ENCODE measurements at regions not wholly inside any gene's neighbourhood (a gene's known extent, or its start where the extent isn't known, plus 50 kb on each side); places are given as distances from the start of the nearest gene placed in this dataset.

- no peak for DNase-seq (ENCODE audit: low read depth in 2 of 2)
Observed at GRCh38 chr22:27116312-27117086, 459.1 kb downstream of the MIAT start.

GRCh38 chr22:27120036-27120435, 462.6 kb downstream of the MIAT start:
- DNase-seq (ENCODE audit: low read depth in 2 of 2): no peak

- no peak for DNase-seq (ENCODE audit: low read depth in 2 of 2)
Observed at GRCh38 chr22:27122574-27122973, 465.2 kb downstream of the MIAT start.

GRCh38 chr22:27123880-27124279, 466.5 kb downstream of the MIAT start:
- DNase-seq (ENCODE audit: low read depth in 2 of 2): no peak

GRCh38 chr22:27124351-27124966, 467.1 kb downstream of the MIAT start:
- no peak for DNase-seq (ENCODE audit: low read depth in 2 of 2)

- no peak for DNase-seq (ENCODE audit: low read depth in 2 of 2)
Observed at GRCh38 chr22:27125539-27125938, 468.2 kb downstream of the MIAT start.

- DNase-seq (ENCODE audit: low read depth in 2 of 2): no peak
Observed at GRCh38 chr22:27127911-27128310, 470.5 kb downstream of the MIAT start.

- DNase-seq (ENCODE audit: low read depth in 2 of 2): no peak
Observed at GRCh38 chr22:27128461-27129085, 471.2 kb downstream of the MIAT start.

- DNase-seq (ENCODE audit: low read depth in 2 of 2): no peak
Observed at GRCh38 chr22:27129266-27129665, 471.9 kb downstream of the MIAT start.

- DNase-seq (ENCODE audit: low read depth in 2 of 2): no peak
Observed at GRCh38 chr22:27130906-27131305, 473.5 kb downstream of the MIAT start.

GRCh38 chr22:27131346-27131745, 474.0 kb downstream of the MIAT start:
- no peak for DNase-seq (ENCODE audit: low read depth in 2 of 2)

GRCh38 chr22:27132400-27132799, 475.0 kb downstream of the MIAT start:
- DNase-seq (ENCODE audit: low read depth in 2 of 2): no peak

- DNase-seq (ENCODE audit: low read depth in 2 of 2): no peak
Observed at GRCh38 chr22:27133019-27133431, 475.6 kb downstream of the MIAT start.

GRCh38 chr22:27133681-27134314, 476.4 kb downstream of the MIAT start:
- no peak for DNase-seq (ENCODE audit: low read depth in 2 of 2)

- peak in 1 of 2 donors; percentile 10 for DNase-seq (ENCODE audit: low read depth in 2 of 2)
Observed at GRCh38 chr22:27134315-27134701, 476.9 kb downstream of the MIAT start.

GRCh38 chr22:27135031-27135981, 477.9 kb downstream of the MIAT start:
- DNase-seq (ENCODE audit: low read depth in 2 of 2): no peak

- DNase-seq (ENCODE audit: low read depth in 2 of 2): no peak
Observed at GRCh38 chr22:27136596-27136995, 479.2 kb downstream of the MIAT start.

- no peak for DNase-seq (ENCODE audit: low read depth in 2 of 2)
Observed at GRCh38 chr22:27137871-27138337, 480.5 kb downstream of the MIAT start.

- no peak for DNase-seq (ENCODE audit: low read depth in 2 of 2)
Observed at GRCh38 chr22:27138471-27138870, 481.1 kb downstream of the MIAT start.

GRCh38 chr22:27139935-27140511, 482.6 kb downstream of the MIAT start:
- DNase-seq (ENCODE audit: low read depth in 2 of 2): no peak

GRCh38 chr22:27142286-27142685, 484.9 kb downstream of the MIAT start:
- DNase-seq (ENCODE audit: low read depth in 2 of 2): no peak
